ENCODE measurements at regions not wholly inside any gene's neighbourhood (a gene's known extent, or its start where the extent isn't known, plus 50 kb on each side); places are given as distances from the start of the nearest gene placed in this dataset.

GRCh38 chr2:217063238-217063755 is 203.4 kb upstream of the TNP1 start:
- Histone ChIP-seq H3K79me2 (no peaks in the 10 kb centered on the region), H3K27ac (no peak overlapping the region), H3K9me3 (ENCODE audit: control insufficient read depth, low read length) (no peaks in the 10 kb centered on the region), H3K4me1 (no peaks in the 10 kb centered on the region), H3K4me2 (ENCODE audit: low read length) (no peak overlapping the region), H2AFZ (no peak overlapping the region), H3K36me3 (ENCODE audit: control insufficient read depth, insufficient read depth, low read length) (no peaks in the 10 kb centered on the region), H3K9ac (no peak overlapping the region), H3K27me3 (ENCODE audit: control insufficient read depth, insufficient read depth, low read length) (no peaks in the 10 kb centered on the region), H3K4me3 (ENCODE audit: low read depth, low read length) (no peak overlapping the region)
- no peak for TF ChIP-seq CTCF (IDR thresholded peaks at IDR 0.05)

- no peak overlapping the region for H3K27ac ChIP-seq
- no peak for TF ChIP-seq CTCF (IDR thresholded peaks at IDR 0.05)
- H3K4me3 ChIP-seq (ENCODE audit: low read depth, low read length) = no peak overlapping the region
- H3K36me3 ChIP-seq (ENCODE audit: control insufficient read depth, insufficient read depth, low read length) = no peaks in the 10 kb centered on the region
- H3K4me1 ChIP-seq = no peaks in the 10 kb centered on the region
- H3K4me2 ChIP-seq (ENCODE audit: low read length) = no peak overlapping the region
- H3K79me2 ChIP-seq = no peaks in the 10 kb centered on the region
- no peak overlapping the region for H2AFZ ChIP-seq
- H3K9ac ChIP-seq = no peak overlapping the region
- no peaks in the 10 kb centered on the region for H3K9me3 ChIP-seq (ENCODE audit: control insufficient read depth, low read length)
- no peaks in the 10 kb centered on the region for H3K27me3 ChIP-seq (ENCODE audit: control insufficient read depth, insufficient read depth, low read length)
Observed at GRCh38 chr2:217062768-217063167, 202.9 kb upstream of the TNP1 start.

- Histone ChIP-seq H3K36me3 (ENCODE audit: control insufficient read depth, insufficient read depth, low read length) (no peaks in the 10 kb centered on the region), H3K4me1 (no peaks in the 10 kb centered on the region), H3K79me2 (no peaks in the 10 kb centered on the region), H3K9me3 (ENCODE audit: control insufficient read depth, low read length) (no peaks in the 10 kb centered on the region), H2AFZ (no peak overlapping the region), H3K9ac (no peak overlapping the region), H3K4me2 (ENCODE audit: low read length) (no peak overlapping the region), H3K4me3 (ENCODE audit: low read depth, low read length) (no peak overlapping the region), H3K27ac (no peak overlapping the region), H3K27me3 (ENCODE audit: control insufficient read depth, insufficient read depth, low read length) (no peaks in the 10 kb centered on the region)
- TF ChIP-seq CTCF (IDR thresholded peaks at IDR 0.05) = no peak
Observed at GRCh38 chr2:217061916-217062505, 202.1 kb upstream of the TNP1 start.

GRCh38 chr2:217060951-217061547 is 201.2 kb upstream of the TNP1 start:
- H3K9me3 ChIP-seq (ENCODE audit: control insufficient read depth, low read length) = no peaks in the 10 kb centered on the region
- no peak overlapping the region for H2AFZ ChIP-seq
- H3K27me3 ChIP-seq (ENCODE audit: control insufficient read depth, insufficient read depth, low read length) = no peaks in the 10 kb centered on the region
- H3K27ac ChIP-seq = no peak overlapping the region
- H3K9ac ChIP-seq = no peak overlapping the region
- TF ChIP-seq CTCF (IDR thresholded peaks at IDR 0.05) = no peak
- no peaks in the 10 kb centered on the region for H3K79me2 ChIP-seq
- H3K4me2 ChIP-seq (ENCODE audit: low read length) = no peak overlapping the region
- no peaks in the 10 kb centered on the region for H3K4me1 ChIP-seq
- no peak overlapping the region for H3K4me3 ChIP-seq (ENCODE audit: low read depth, low read length)
- H3K36me3 ChIP-seq (ENCODE audit: control insufficient read depth, insufficient read depth, low read length) = no peaks in the 10 kb centered on the region

- Histone ChIP-seq H3K4me3 (ENCODE audit: low read depth, low read length) (no peak overlapping the region), H3K4me2 (ENCODE audit: low read length) (no peak overlapping the region), H3K4me1 (no peaks in the 10 kb centered on the region), H3K9ac (no peak overlapping the region), H3K79me2 (no peaks in the 10 kb centered on the region), H3K27ac (no peak overlapping the region), H3K36me3 (ENCODE audit: control insufficient read depth, insufficient read depth, low read length) (no peaks in the 10 kb centered on the region), H3K9me3 (ENCODE audit: control insufficient read depth, low read length) (no peaks in the 10 kb centered on the region), H2AFZ (no peak overlapping the region), H3K27me3 (ENCODE audit: control insufficient read depth, insufficient read depth, low read length) (no peaks in the 10 kb centered on the region)
- TF ChIP-seq CTCF (IDR thresholded peaks at IDR 0.05) = no peak
Observed at GRCh38 chr2:217060516-217060915, 200.7 kb upstream of the TNP1 start.
